Dendritic cell treated with granulocyte-macrophage colony-stimulating factor and Interleukin-4, amounts not matched to agents 40 ng/mL and 50 ng/mL, for 4 days (primary cell): ENCODE measurements at regions not wholly inside any gene's neighbourhood (a gene's known extent, or its start where the extent isn't known, plus 50 kb on each side); places are given as distances from the start of the nearest gene placed in this dataset.

Source experiments
- H3K27ac Mint-ChIP-seq: one replicate; pipeline ENCODE4 v1.8.0; 2022; ENCODE audit warnings: mild to moderate bottlenecking, mixed read lengths
- H3K27me3 Mint-ChIP-seq: one replicate; pipeline ENCODE4 v1.8.0; 2022; ENCODE audit warnings: mild to moderate bottlenecking, mixed read lengths
- H3K36me3 Mint-ChIP-seq: one replicate; pipeline ENCODE4 v1.8.0; 2022; ENCODE audit warnings: low read depth, mixed read lengths
- H3K4me1 Mint-ChIP-seq: one replicate; pipeline ENCODE4 v1.8.0; 2022; ENCODE audit warnings: low read depth, mixed read lengths
- H3K4me3 Mint-ChIP-seq: one replicate; pipeline ENCODE4 v1.8.0; 2022; ENCODE audit warnings: mild to moderate bottlenecking, moderate library complexity, mixed read lengths
- H3K9me3 Mint-ChIP-seq: one replicate; pipeline ENCODE4 v1.8.0; 2022; ENCODE audit warnings: mixed read lengths
- intact Hi-C: fragments of 100-400 bp; cut with micrococcal nuclease; formaldehyde crosslinking; loops from one replicate; pipeline ENCODE4 v1.15.0; 2022

DNA sequence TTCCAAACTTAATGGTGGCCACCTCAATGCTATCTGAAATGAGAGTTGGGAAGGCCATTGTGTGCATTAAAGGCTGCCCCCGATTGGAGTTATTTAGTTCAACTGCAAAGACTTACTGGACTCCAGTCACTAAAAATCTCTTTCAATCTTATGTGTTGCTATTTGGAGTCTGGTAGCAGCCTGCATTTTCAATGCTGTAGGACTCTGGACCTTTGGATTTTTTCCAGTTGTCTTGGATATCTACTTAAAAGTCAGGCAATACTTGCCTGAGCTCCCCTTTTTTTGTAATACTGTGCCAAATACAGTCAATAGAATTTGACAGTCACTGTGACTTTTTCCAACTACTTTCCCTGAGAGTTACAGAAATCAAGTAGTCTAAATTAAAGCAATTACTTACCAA lies 281.9 kb downstream of the TRIB2 start:
- H3K36me3 Mint-ChIP-seq, result no peaks in the 10 kb centered on the region
- no peaks in the 10 kb centered on the region for H3K9me3 Mint-ChIP-seq
- no peak overlapping the region for H3K4me3 Mint-ChIP-seq
- intact Hi-C loops, result loop anchor here (10.0 kb wide), 1 partner anchor 804 kb away; no protein-coding TSS in a partner anchor
- H3K27me3 Mint-ChIP-seq, result peaks cover 9% of the 10 kb centered on the region
- peaks cover 9% of the 10 kb centered on the region for H3K4me1 Mint-ChIP-seq
- peak overlapping the region; percentile 29 for H3K27ac Mint-ChIP-seq

DNA sequence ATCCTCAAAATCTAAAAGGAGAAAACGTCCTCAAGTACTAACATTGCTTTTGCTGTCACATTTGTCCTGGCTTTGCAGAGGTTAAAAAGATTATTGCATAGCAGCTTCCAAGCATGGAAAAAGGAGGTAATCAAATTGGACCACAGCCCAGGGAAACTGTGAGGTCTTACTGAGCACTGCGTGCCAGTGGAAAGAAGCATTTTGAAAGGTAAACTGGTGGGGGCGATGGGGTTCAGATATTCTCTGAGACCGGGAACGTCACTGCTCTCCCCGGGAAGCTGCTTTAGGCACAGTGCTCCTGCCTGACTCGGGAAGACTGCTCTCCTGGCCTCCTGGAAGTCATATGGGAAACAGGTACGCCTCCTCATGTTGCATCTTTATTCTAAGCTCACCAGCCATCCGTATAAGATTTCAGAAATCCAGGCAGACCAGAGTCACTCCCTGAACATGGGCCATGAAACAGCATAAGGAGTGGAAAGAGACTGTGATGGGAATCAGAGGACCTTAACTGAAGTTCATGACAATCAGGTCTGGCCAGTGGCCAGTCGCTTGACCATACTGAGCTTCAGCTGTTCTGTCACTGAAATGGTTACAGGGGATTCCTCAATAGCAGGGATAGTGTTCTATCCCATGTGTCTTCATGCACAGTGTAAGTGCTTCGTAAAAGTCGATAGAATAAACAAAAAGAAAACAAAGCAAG lies 284.1 kb downstream of the TRIB2 start:
- no peaks in the 10 kb centered on the region for H3K9me3 Mint-ChIP-seq
- no peaks in the 10 kb centered on the region for H3K36me3 Mint-ChIP-seq
- intact Hi-C loops, result loop anchor here (10.0 kb wide), 1 partner anchor 586 kb away; no protein-coding TSS in a partner anchor
- no peak overlapping the region for H3K27ac Mint-ChIP-seq
- peaks cover 18% of the 10 kb centered on the region for H3K27me3 Mint-ChIP-seq
- peaks cover 19% of the 10 kb centered on the region for H3K4me1 Mint-ChIP-seq
- no peak overlapping the region for H3K4me3 Mint-ChIP-seq

DNA sequence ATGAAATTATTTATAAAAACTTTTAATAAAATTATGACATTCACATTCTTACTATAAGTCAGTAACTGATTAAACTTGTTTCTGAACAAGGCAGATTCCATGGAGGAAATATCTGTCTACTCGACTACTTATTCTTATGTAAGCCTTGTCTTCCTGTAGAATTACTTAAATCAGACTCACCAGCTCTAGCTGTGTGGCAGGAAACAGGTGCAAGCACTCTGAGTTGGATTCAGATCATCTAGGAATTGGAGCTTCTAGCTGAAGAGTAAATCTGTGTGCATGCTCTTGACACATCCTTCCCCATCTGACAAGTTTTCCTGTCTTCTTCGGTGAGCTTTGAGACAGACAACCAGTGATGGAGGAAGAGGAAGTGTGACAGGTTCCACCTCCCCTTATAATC lies 284.7 kb downstream of the TRIB2 start:
- intact Hi-C loops, result loop anchor here (10.0 kb wide), 1 partner anchor 587 kb away; no protein-coding TSS in a partner anchor
- H3K4me3 Mint-ChIP-seq, result no peak overlapping the region
- H3K4me1 Mint-ChIP-seq, result peaks cover 20% of the 10 kb centered on the region

DNA sequence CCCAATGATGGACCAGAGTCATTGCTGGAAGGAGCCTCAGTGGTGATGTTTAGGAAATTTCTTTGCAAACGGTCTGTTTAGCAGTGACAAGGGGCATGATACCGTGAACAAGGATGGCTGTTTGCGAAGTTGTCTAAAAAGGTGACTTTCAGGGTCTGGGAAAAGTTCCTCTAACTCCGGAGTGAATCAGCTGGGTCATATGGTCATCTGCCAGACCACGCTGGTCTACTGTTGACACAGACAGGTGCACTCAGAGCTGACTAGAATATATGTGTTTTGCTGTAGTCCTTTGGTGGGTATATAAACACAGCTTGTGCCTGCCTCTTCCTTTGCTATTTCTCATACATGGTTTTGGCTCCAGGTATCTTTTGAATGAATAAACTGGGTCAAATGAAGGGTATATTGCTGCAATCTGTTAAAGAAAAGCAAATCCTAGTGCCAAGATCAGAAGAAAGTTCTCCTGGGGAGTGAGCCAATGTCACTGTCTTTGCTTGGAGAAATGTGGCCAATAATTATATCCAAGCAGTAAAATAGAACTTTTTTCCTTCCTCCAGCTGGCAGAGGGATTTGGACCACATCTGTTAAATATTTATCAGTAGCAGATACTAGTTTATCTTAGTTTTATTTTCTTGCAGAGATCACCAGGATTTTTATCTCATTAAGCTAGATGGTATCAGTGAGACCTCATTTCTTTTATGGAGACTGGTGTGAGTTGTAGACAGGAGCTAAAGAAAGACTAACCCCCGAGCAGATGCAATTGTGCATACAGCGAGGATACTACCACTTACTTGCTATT lies 286.0 kb downstream of the TRIB2 start:
- H3K4me1 Mint-ChIP-seq, result peaks cover 20% of the 10 kb centered on the region
- no peaks in the 10 kb centered on the region for H3K9me3 Mint-ChIP-seq
- no peak overlapping the region for H3K27ac Mint-ChIP-seq
- no peaks in the 10 kb centered on the region for H3K36me3 Mint-ChIP-seq
- intact Hi-C loops, result loop anchor here (10.0 kb wide), 1 partner anchor 588 kb away; no protein-coding TSS in a partner anchor
- H3K4me3 Mint-ChIP-seq, result no peak overlapping the region
- H3K27me3 Mint-ChIP-seq, result peaks cover 28% of the 10 kb centered on the region

More for the DNA sequence above, 284.7 kb downstream of the TRIB2 start:
- Mint-ChIP-seq H3K36me3 (no peaks in the 10 kb centered on the region), H3K27me3 (peaks cover 18% of the 10 kb centered on the region), H3K9me3 (no peaks in the 10 kb centered on the region), H3K27ac (no peak overlapping the region)

DNA sequence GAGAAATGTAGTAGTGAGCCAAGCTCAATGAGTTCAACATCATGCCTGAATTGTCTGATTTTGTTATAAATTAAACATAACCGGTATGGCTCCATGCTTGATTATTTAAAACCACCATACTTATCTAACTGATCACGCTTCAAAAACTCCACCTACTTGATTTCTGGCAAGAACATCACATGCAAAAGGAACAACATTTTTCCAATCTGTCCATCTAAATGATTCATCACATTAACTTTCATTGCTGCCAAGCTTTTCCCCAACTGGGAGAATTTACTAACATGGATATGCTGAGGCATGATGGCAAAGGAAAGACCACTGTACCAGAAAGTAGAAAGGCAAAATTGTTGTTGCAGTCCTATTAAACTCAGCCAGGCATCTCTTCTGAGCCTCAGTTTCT lies 286.8 kb downstream of the TRIB2 start:
- Mint-ChIP-seq H3K27me3 (peaks cover 28% of the 10 kb centered on the region), H3K27ac (no peak overlapping the region), H3K4me3 (no peak overlapping the region), H3K9me3 (no peaks in the 10 kb centered on the region), H3K36me3 (no peaks in the 10 kb centered on the region), H3K4me1 (peaks cover 14% of the 10 kb centered on the region)
- intact Hi-C loops, result loop anchor here (10.0 kb wide), 1 partner anchor 589 kb away; no protein-coding TSS in a partner anchor

DNA sequence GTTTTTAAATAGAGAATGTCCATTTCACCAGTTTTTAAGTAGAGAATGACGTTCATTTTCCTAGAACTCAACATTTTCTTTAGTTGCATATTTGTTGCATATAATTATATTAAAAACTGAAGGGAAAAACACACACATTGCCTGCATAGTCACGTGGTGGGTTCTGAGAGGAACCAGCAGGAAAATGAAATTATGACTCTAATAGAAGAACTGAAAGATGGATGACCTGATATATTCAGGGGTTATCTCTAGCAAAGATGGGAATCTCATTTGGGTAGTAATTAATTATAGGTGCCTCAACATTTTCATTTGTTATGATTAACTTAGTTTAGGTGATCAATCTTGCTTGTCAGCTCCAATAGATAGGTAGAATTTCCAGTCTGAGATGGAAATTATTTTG lies 288.3 kb downstream of the TRIB2 start:
- Mint-ChIP-seq H3K9me3 (no peaks in the 10 kb centered on the region), H3K27me3 (peaks cover 28% of the 10 kb centered on the region), H3K36me3 (no peaks in the 10 kb centered on the region), H3K4me1 (peaks cover 11% of the 10 kb centered on the region), H3K27ac (no peak overlapping the region), H3K4me3 (no peak overlapping the region)
- intact Hi-C loops, result loop anchor here (5.0 to 10.0 kb wide), 3 partner anchors 288 to 1178 kb away; partner anchors contain the start of gene TRIB2

DNA sequence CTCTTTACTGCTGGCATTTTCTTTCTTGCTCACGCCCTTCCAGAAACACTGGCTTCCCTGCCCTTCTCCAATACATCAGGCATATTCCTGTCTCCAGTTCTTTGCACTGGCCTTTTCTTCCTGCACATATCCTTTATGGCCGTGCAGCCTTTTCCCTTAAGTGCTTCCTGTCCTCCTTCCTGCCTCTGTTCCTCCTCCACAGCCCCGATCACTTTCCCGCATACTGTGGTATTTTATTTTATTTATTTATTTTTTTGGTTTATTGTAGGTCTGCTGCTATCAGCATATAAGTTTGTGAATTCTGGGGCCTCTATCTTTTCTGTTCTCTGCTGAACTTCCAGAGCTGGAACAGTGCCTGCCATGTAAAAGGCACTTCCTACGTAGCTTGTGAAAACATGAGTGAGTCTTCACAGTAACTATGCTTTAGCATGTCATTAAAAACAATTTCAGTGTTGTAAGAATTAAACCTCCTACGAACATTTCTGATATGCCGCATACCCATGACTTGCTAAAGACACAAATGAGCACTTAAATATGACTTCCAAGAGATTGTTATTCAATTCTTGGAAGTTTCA lies 289.1 kb downstream of the TRIB2 start:
- no peaks in the 10 kb centered on the region for H3K9me3 Mint-ChIP-seq
- H3K4me3 Mint-ChIP-seq, result no peak overlapping the region
- no peak overlapping the region for H3K27ac Mint-ChIP-seq
- peaks cover 11% of the 10 kb centered on the region for H3K4me1 Mint-ChIP-seq
- H3K27me3 Mint-ChIP-seq, result peaks cover 26% of the 10 kb centered on the region
- intact Hi-C loops, result loop anchor here (5.0 to 10.0 kb wide), 3 partner anchors 289 to 1179 kb away; partner anchors contain the start of gene TRIB2
- H3K36me3 Mint-ChIP-seq, result no peaks in the 10 kb centered on the region

DNA sequence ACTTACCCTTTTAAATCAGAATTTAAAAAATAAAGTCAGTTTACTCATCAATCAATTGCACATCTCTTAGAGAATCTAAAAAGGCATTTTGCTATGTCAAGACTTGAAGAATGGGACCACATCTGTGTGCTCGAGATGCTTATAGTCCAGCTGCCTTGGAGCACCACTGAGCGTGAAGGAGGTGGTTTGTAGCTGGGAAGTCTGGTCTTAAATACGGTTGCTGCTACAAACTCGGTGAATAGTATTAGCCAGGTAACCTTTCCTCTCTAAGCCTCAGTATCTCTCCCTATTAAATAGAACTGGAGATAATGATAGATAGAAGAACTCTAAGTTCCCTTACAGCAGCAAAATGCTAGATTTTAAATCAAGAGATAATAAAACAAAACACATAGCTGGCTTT lies 289.7 kb downstream of the TRIB2 start:
- H3K9me3 Mint-ChIP-seq, result no peaks in the 10 kb centered on the region
- H3K4me1 Mint-ChIP-seq, result peaks cover 11% of the 10 kb centered on the region
- intact Hi-C loops, result loop anchor here (5.0 to 10.0 kb wide), 3 partner anchors 289 to 1179 kb away; partner anchors contain the start of gene TRIB2
- no peak overlapping the region for H3K27ac Mint-ChIP-seq
- no peak overlapping the region for H3K4me3 Mint-ChIP-seq
- H3K27me3 Mint-ChIP-seq, result peaks cover 25% of the 10 kb centered on the region
- H3K36me3 Mint-ChIP-seq, result no peaks in the 10 kb centered on the region

DNA sequence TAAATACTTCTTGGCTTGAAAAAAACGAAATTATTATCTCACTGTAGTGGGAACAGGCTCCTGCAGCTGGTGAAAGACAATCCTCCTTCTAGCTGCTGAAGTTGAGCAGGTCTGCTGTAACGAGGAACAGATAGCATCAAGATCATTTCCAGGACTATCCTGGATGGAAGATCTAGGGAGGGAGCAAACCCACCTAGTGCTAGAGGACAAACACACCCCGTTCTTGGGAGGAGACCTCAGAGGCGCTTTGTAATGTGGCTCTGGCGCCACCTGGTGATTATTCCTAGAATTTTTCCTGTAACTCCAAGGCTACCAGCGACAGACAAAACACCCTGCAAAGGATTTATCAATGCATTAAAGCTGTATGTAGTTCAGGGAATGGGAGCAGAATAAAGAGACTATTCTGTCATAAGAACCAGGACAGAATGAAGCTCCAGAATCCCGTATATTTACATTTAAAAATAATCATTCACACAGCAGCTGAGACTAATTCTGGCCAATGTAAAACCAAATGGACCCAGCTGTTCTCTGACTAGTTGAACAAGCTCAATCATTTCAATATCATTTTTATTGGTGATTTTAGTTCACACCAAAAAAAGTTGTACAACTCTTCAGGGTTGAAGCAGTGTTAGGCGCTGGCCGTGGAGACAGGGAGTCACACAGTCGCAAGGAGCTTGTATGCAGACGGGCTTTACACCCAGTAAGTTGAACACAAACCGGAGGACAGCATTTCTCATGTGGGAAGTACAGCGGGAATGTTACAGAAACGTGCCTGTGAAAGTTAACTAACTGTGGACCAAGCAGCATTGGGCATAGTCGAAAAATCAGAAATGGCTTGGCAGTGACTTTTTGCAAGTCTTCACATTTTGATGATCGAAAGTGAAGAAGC lies 290.3 kb downstream of the TRIB2 start:
- Mint-ChIP-seq H3K36me3 (no peaks in the 10 kb centered on the region), H3K27me3 (peaks cover 25% of the 10 kb centered on the region), H3K4me3 (no peak overlapping the region), H3K4me1 (peaks cover 11% of the 10 kb centered on the region), H3K9me3 (no peaks in the 10 kb centered on the region), H3K27ac (no peak overlapping the region)
- intact Hi-C loops, result loop anchor here (5.0 to 10.0 kb wide), 3 partner anchors 290 to 1180 kb away; partner anchors contain the start of gene TRIB2

DNA sequence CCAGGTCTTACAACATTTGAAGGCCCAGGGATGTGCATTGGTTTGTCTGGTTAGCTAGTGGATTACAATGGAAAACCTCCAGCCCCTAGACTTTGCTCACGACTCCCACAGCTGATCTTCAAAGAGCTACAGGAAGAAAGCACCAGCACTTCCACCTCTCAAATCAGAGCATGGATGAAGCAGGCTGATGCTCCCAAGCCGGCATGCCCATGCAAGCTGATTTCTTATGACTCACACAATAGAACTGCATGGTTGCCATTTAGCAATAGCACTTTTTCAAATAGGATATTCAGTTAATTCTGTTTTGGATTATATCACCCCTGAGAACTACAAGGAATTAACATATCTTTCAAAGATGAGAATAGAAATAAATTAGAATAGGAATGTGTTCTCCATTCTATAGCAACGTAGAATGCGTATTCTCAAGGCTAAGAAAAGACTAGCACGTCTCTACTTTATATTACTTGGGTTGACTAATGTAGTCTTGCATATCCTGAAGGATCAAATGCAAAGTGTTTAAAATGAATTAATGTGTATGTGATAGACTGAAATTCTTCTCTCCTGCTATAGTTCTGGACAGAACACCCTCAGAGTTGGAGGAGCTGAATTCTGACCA lies 292.4 kb downstream of the TRIB2 start:
- Mint-ChIP-seq H3K27me3 (peaks cover 20% of the 10 kb centered on the region), H3K4me1 (peaks cover 11% of the 10 kb centered on the region), H3K27ac (no peak overlapping the region), H3K36me3 (no peaks in the 10 kb centered on the region), H3K9me3 (no peaks in the 10 kb centered on the region), H3K4me3 (no peak overlapping the region)
- intact Hi-C loops, result loop anchor here (5.0 to 10.0 kb wide), 3 partner anchors 292 to 1182 kb away; partner anchors contain the start of gene TRIB2

DNA sequence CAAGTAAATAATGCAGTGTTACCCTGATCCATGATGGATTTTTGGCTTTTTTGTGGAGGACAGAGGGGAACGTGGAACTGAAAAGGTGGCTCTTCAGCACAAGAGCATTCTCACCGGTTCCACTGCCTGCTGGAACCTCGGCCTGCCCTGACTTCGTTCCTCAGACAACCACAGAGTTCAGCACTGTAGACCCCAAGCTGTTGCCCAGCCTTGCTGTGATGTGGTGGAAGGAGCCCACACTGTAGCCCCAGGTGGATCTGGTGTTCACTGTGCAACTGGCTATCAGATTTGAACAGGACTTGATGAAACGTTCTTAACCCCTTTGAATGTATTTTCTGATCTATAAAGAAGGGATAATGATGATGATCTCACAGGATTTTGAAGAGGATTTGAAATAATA lies 293.5 kb downstream of the TRIB2 start:
- H3K4me3 Mint-ChIP-seq, result no peak overlapping the region
- peaks cover 20% of the 10 kb centered on the region for H3K27me3 Mint-ChIP-seq
- peaks cover 6% of the 10 kb centered on the region for H3K4me1 Mint-ChIP-seq
- H3K27ac Mint-ChIP-seq, result no peak overlapping the region
- intact Hi-C loops, result no loop called here
- H3K36me3 Mint-ChIP-seq, result no peaks in the 10 kb centered on the region
- H3K9me3 Mint-ChIP-seq, result no peaks in the 10 kb centered on the region

DNA sequence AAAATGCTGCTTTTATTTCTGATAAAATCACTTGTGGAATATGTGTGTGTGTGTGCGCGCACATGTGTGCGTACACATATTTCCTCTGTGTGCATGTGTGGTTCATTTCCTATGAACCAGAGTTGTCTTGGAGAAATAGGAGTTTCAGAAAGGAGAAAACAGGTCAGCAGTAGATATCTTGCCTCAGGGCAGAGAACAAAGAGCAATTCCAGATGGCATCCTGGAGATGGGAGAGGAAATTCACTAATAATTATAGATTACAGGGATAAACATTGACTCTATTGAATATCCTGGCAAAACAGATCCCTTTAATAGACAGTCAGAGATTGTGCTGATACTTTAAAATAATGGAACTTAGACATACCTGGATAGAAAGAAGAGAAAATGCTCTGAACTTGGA lies 298.0 kb downstream of the TRIB2 start:
- Mint-ChIP-seq H3K27ac (no peak overlapping the region), H3K4me1 (no peaks in the 10 kb centered on the region), H3K27me3 (peaks cover 6% of the 10 kb centered on the region), H3K4me3 (no peak overlapping the region), H3K36me3 (no peaks in the 10 kb centered on the region), H3K9me3 (no peaks in the 10 kb centered on the region)
- intact Hi-C loops, result no loop called here
